A549 (cell line): ENCODE measurements at regions not wholly inside any gene's neighbourhood (a gene's known extent, or its start where the extent isn't known, plus 50 kb on each side); places are given as distances from the start of the nearest gene placed in this dataset.
"Not testable (repeated sequence)": the region's sequence is repeated elsewhere in the genome, so short reads cannot be mapped to it uniquely, and the experiment has no call there.

Experiments
- BHLHE40 ChIP-seq: IDR thresholded peaks from 2 replicates; pipeline ENCODE4 v1.6.1; 2012; ENCODE audit warnings: low read depth, low read length, inconsistent platforms
- CHD4 ChIP-seq: fragments of 200-600 bp; sonication (generic); IDR thresholded peaks from 2 replicates; pipeline ENCODE4 v1.6.1; 2016; ENCODE audit warnings: antibody characterized with exemption, mild to moderate bottlenecking, borderline replicate concordance
- EP300 ChIP-seq, 2 experiments: fragments of >200 bp; sonication (Bioruptor Twin); formaldehyde crosslinking; IDR thresholded peaks; 2 replicates in 1 of 2; 3 replicates in 1 of 2; pipeline ENCODE4 v1.6.1; 2016 to 2017
- JUNB ChIP-seq: fragments of >200 bp; sonication (Bioruptor Twin); formaldehyde crosslinking; IDR thresholded peaks from 2 replicates; pipeline ENCODE4 v1.6.1; 2016
- MAZ ChIP-seq: fragments of 150-350 bp; IDR thresholded peaks from 2 replicates; pipeline ENCODE4 v1.6.1; 2014; ENCODE audit warnings: antibody characterized with exemption, low read depth, low read length, borderline replicate concordance
- NPAS2 ChIP-seq: fragments of 250-450 bp; sonication (Bioruptor Pico); IDR thresholded peaks from 2 replicates; pipeline ENCODE4 v1.8.0; 2022; ENCODE audit warnings: mild to moderate bottlenecking, moderate library complexity, borderline replicate concordance
- POLR2AphosphoS2 ChIP-seq: conservative IDR thresholded peaks from 2 replicates; pipeline ENCODE4 v1.6.1; 2012; ENCODE audit warnings: low read length, improper control_type of control experiment, inconsistent platforms
- RNF2 ChIP-seq: fragments of 200-600 bp; sonication (generic); IDR thresholded peaks from 2 replicates; pipeline ENCODE4 v1.6.1; 2016; ENCODE audit warnings: low read depth, mild to moderate bottlenecking, antibody characterized with exemption, moderate library complexity, borderline replicate concordance
- TF ChIP-seq, protein P1 (sequence below): fragments of >200 bp; sonication (Bioruptor Twin); formaldehyde crosslinking; IDR thresholded peaks from 3 replicates; pipeline ENCODE4 v1.5.1; 2016

DNA sequence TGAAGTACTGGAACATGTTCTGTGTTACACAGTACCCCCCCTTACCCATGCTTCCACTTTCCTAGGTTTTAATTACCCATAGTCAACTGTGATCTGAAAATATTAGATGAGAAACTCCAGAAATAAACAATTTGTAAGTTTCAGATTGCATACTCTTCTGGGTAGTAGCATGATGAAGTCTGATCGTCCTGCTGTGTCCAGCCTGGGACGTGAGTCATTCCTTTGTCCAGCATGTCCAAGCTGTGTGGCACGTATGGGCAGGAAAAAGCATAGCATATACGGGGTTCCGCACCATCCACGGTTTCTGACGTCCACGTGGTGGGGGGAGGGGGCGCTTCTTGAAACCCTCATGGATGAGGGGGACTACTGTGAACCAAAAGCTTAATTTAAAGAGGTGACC, 70.7 kb upstream of the CRYM start:
- TF ChIP-seq CHD4; NPAS2; EP300 (IDR thresholded peaks at IDR 0.05); MAZ; RNF2; POLR2AphosphoS2; BHLHE40; JUNB: not testable (repeated sequence)
- TF ChIP-seq, protein P1, sequence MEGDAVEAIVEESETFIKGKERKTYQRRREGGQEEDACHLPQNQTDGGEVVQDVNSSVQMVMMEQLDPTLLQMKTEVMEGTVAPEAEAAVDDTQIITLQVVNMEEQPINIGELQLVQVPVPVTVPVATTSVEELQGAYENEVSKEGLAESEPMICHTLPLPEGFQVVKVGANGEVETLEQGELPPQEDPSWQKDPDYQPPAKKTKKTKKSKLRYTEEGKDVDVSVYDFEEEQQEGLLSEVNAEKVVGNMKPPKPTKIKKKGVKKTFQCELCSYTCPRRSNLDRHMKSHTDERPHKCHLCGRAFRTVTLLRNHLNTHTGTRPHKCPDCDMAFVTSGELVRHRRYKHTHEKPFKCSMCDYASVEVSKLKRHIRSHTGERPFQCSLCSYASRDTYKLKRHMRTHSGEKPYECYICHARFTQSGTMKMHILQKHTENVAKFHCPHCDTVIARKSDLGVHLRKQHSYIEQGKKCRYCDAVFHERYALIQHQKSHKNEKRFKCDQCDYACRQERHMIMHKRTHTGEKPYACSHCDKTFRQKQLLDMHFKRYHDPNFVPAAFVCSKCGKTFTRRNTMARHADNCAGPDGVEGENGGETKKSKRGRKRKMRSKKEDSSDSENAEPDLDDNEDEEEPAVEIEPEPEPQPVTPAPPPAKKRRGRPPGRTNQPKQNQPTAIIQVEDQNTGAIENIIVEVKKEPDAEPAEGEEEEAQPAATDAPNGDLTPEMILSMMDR, result not testable (repeated sequence)
